Mesothelial cell of epicardium (in vitro differentiated cells): ENCODE measurements at regions not wholly inside any gene's neighbourhood (a gene's known extent, or its start where the extent isn't known, plus 50 kb on each side); places are given as distances from the start of the nearest gene placed in this dataset.

Experiments used
- DNase-seq, 2 experiments: peaks; one replicate each; pipeline ENCODE4 v3.0.0; 2021; ENCODE audit warnings: low spot score in 2 of 2; ENCODE audit not compliant: unreplicated experiment in 2 of 2
- H3K27ac Mint-ChIP-seq: 2 replicates; pipeline ENCODE4 v1.8.0; 2021; ENCODE audit warnings: mixed read lengths
- H3K27me3 Mint-ChIP-seq: 2 replicates; pipeline ENCODE4 v1.8.0; 2021; ENCODE audit warnings: low read depth, mixed read lengths
- H3K36me3 Mint-ChIP-seq: 2 replicates; pipeline ENCODE4 v1.8.0; 2021; ENCODE audit warnings: mixed read lengths
- H3K4me1 Mint-ChIP-seq: 2 replicates; pipeline ENCODE4 v1.8.0; 2021; ENCODE audit warnings: mixed read lengths
- H3K4me3 Mint-ChIP-seq: 2 replicates; pipeline ENCODE4 v1.8.0; 2021; ENCODE audit warnings: mild to moderate bottlenecking, moderate library complexity, mixed read lengths
- H3K9me3 Mint-ChIP-seq: 2 replicates; pipeline ENCODE4 v1.8.0; 2021; ENCODE audit warnings: mixed read lengths
- CTCF ChIP-seq: fragments of 200-600 bp; sonication (generic); IDR thresholded peaks from one replicate; pipeline ENCODE4 v1.5.0; 2021; ENCODE audit warnings: antibody characterized with exemption; ENCODE audit not compliant: unreplicated experiment

GRCh38 chr2:196239622-196240587 lies 68.5 kb upstream of the STK17B start:
- Mint-ChIP-seq H3K4me3 (no peak overlapping the region), H3K36me3 (peaks cover 20% of the 10 kb centered on the region), H3K9me3 (peaks cover 25% of the 10 kb centered on the region), H3K4me1 (peaks cover 12% of the 10 kb centered on the region), H3K27ac (peak overlapping the region; percentile 13), H3K27me3 (no peaks in the 10 kb centered on the region)
- no peak for TF ChIP-seq CTCF
- DNase-seq = no peak

DNA sequence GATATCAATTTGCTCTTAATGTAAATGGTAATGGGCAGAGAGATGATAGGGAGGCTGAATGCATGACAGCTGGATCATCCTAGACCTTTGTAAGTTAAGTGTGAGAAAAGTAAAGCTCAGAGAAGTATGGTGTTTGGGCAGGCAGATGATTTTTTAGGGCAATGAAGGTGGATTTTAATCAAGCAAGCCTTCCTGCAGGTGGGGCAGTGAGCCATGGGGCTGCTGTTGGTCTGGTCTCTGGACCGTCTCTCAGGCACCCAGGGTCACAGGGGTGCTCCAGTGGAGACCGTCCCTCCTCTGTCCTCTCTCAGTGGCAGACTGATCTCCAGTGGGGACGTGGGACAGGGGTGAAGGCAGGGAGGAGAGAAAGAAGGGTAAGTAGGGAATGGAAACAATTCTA lies 69.8 kb upstream of the STK17B start:
- peaks cover 25% of the 10 kb centered on the region for H3K9me3 Mint-ChIP-seq
- DNase-seq = no peak
- peaks cover 20% of the 10 kb centered on the region for H3K36me3 Mint-ChIP-seq
- no peak overlapping the region for H3K4me3 Mint-ChIP-seq
- H3K4me1 Mint-ChIP-seq = peaks cover 25% of the 10 kb centered on the region
- TF ChIP-seq CTCF = no peak
- no peak overlapping the region for H3K27ac Mint-ChIP-seq
- no peaks in the 10 kb centered on the region for H3K27me3 Mint-ChIP-seq

GRCh38 chr2:196242131-196242620 lies 70.8 kb upstream of the STK17B start:
- no peak for DNase-seq
- peak overlapping the region; percentile 5 for H3K27ac Mint-ChIP-seq
- H3K36me3 Mint-ChIP-seq = peaks cover 14% of the 10 kb centered on the region
- no peak for TF ChIP-seq CTCF
- peaks cover 26% of the 10 kb centered on the region for H3K4me1 Mint-ChIP-seq
- H3K4me3 Mint-ChIP-seq = no peak overlapping the region
- H3K9me3 Mint-ChIP-seq = peaks cover 17% of the 10 kb centered on the region
- no peaks in the 10 kb centered on the region for H3K27me3 Mint-ChIP-seq

GRCh38 chr2:196244516-196244915 lies 73.1 kb upstream of the STK17B start:
- no peaks in the 10 kb centered on the region for H3K27me3 Mint-ChIP-seq
- no peak overlapping the region for H3K4me3 Mint-ChIP-seq
- no peak for DNase-seq
- H3K9me3 Mint-ChIP-seq = no peaks in the 10 kb centered on the region
- no peak for TF ChIP-seq CTCF
- H3K4me1 Mint-ChIP-seq = peaks cover 46% of the 10 kb centered on the region
- H3K27ac Mint-ChIP-seq = peak overlapping the region; percentile 64
- H3K36me3 Mint-ChIP-seq = peaks cover 3% of the 10 kb centered on the region

- no peak for DNase-seq
- Mint-ChIP-seq H3K27me3 (no peaks in the 10 kb centered on the region), H3K27ac (peak overlapping the region; percentile 64), H3K36me3 (no peaks in the 10 kb centered on the region), H3K9me3 (no peaks in the 10 kb centered on the region), H3K4me1 (peaks cover 48% of the 10 kb centered on the region), H3K4me3 (no peak overlapping the region)
- TF ChIP-seq CTCF = no peak
These were observed 73.6 kb upstream of the STK17B start for GRCh38 chr2:196244966-196245365.
